Keratinocyte (primary cell): ENCODE measurements at regions not wholly inside any gene's neighbourhood (a gene's known extent, or its start where the extent isn't known, plus 50 kb on each side); places are given as distances from the start of the nearest gene placed in this dataset.

Source experiments
- DNase-seq: peaks from one replicate; pipeline ENCODE4 v3.0.0-alpha.2; 2011; ENCODE audit warnings: low read depth, missing footprints, low spot score
- FAIRE-seq: peaks from 2 replicates; lab custom pipeline; 2011; peaks lifted over from hg19 to GRCh38; lab: Jason Lieb, UNC
- H2AFZ ChIP-seq: 2 replicates; pipeline ENCODE4 v1.6.0; 2012; ENCODE audit warnings: low read length, control low read depth, inconsistent platforms; ENCODE audit not compliant: control insufficient read depth
- H3K27ac ChIP-seq: 2 replicates; pipeline ENCODE4 v1.5.1; 2011; ENCODE audit warnings: low read length; ENCODE audit not compliant: control insufficient read depth, insufficient read depth
- H3K27me3 ChIP-seq: 3 replicates; pipeline ENCODE4 v1.6.0; 2011; ENCODE audit warnings: low read length; ENCODE audit not compliant: control insufficient read depth, insufficient read depth; ENCODE audit errors: extremely low read depth
- H3K36me3 ChIP-seq, 2 experiments: 2 replicates in 1 of 2; 3 replicates in 1 of 2; pipeline ENCODE4 v1.5.1; 2011; ENCODE audit warnings: low read length in 2 of 2, mild to moderate bottlenecking in 1 of 2; ENCODE audit not compliant: control insufficient read depth in 2 of 2, insufficient read depth in 2 of 2; ENCODE audit errors: extremely low read depth in 1 of 2
- H3K4me1 ChIP-seq: 3 replicates; pipeline ENCODE4 v1.5.1; 2011; ENCODE audit warnings: low read length; ENCODE audit not compliant: control insufficient read depth, insufficient read depth; ENCODE audit errors: extremely low read depth
- H3K4me2 ChIP-seq: 3 replicates; pipeline ENCODE4 v1.6.0; 2011; ENCODE audit warnings: low read depth, low read length; ENCODE audit not compliant: control insufficient read depth, insufficient read depth; ENCODE audit errors: extremely low read depth
- H3K4me3 ChIP-seq, 3 experiments: fragments of 200-600 bp in 1 of 3; sonication (generic) in 1 of 3; 2 replicates in 2 of 3; 3 replicates in 1 of 3; pipeline ENCODE4 v1.5.1; 2011 to 2016; ENCODE audit warnings: low read length in 3 of 3, mild to moderate bottlenecking in 3 of 3, control low read depth in 2 of 3, inconsistent platforms in 1 of 3, low read depth in 1 of 3, mixed read lengths in 1 of 3, mixed run types in 1 of 3, moderate library complexity in 1 of 3; ENCODE audit not compliant: control insufficient read depth in 2 of 3, insufficient read depth in 2 of 3; ENCODE audit errors: extremely low read depth in 1 of 3
- H3K79me2 ChIP-seq: 2 replicates; pipeline ENCODE4 v1.6.0; 2012; ENCODE audit warnings: low read length; ENCODE audit not compliant: control insufficient read depth, insufficient read depth
- H3K9ac ChIP-seq: 3 replicates; pipeline ENCODE4 v1.6.0; 2011; ENCODE audit warnings: low read length; ENCODE audit not compliant: control insufficient read depth, insufficient read depth; ENCODE audit errors: extremely low read depth
- H3K9me1 ChIP-seq: 3 replicates; pipeline ENCODE4 v1.6.0; 2011; ENCODE audit warnings: low read length; ENCODE audit not compliant: control insufficient read depth, insufficient read depth; ENCODE audit errors: extremely low read depth
- H3K9me3 ChIP-seq: 2 replicates; pipeline ENCODE4 v1.5.1; 2012; ENCODE audit warnings: low read depth, low read length; ENCODE audit not compliant: control insufficient read depth
- H4K20me1 ChIP-seq: 3 replicates; pipeline ENCODE4 v1.6.0; 2011; ENCODE audit warnings: low read length; ENCODE audit not compliant: control insufficient read depth, insufficient read depth; ENCODE audit errors: extremely low read depth
- CTCF ChIP-seq, 3 experiments: IDR thresholded peaks in 1 of 3; conservative IDR thresholded peaks in 1 of 3; optimal IDR thresholded peaks in 1 of 3; 2 replicates in 2 of 3; 3 replicates in 1 of 3; pipeline versions ENCODE3 to v1.5.1; 2011; ENCODE audit warnings: low read length in 3 of 3, mild to moderate bottlenecking in 3 of 3, moderate library complexity in 2 of 3, control low read depth in 1 of 3, inconsistent platforms in 1 of 3; ENCODE audit not compliant: insufficient read depth in 2 of 3; ENCODE audit errors: extremely low read depth in 1 of 3
- EZH2 ChIP-seq: IDR thresholded peaks from one replicate; pipeline ENCODE4 v1.6.1; 2012; ENCODE audit warnings: inconsistent platforms, mild to moderate bottlenecking, low read length, moderate library complexity
- dilution Hi-C: fragments of 300-500 bp; cut with MboI; formaldehyde crosslinking; loops from one replicate; pipeline ENCODE4 v1.7.0; 2020; ENCODE audit warnings: low sequenced_read_pairs; ENCODE audit not compliant: extremely low pct_ligation_motif_present

- no peak for FAIRE-seq
- TF ChIP-seq CTCF (optimal IDR thresholded peaks at IDR 0.05 in 1 of 3, IDR thresholded peaks at IDR 0.05 in 1 of 3, conservative IDR thresholded peaks at IDR 0.05 in 1 of 3; ENCODE audit: extremely low read depth in 1 of 3, insufficient read depth in 2 of 3, low read length in 3 of 3) (no peak), EZH2 (no peak)
- no peak for DNase-seq
- no peaks in the 10 kb centered on the region for H4K20me1 ChIP-seq
- no peaks in the 10 kb centered on the region for H3K36me3 ChIP-seq
- no peak overlapping the region for H2AFZ ChIP-seq
- H3K4me2 ChIP-seq: no peak overlapping the region
- H3K79me2 ChIP-seq: no peaks in the 10 kb centered on the region
- no peak overlapping the region for H3K9ac ChIP-seq
- no peaks in the 10 kb centered on the region for H3K9me1 ChIP-seq
- no peak overlapping the region for H3K4me3 ChIP-seq
- dilution Hi-C loops: no loop called here
- H3K4me1 ChIP-seq: no peaks in the 10 kb centered on the region
- no peaks in the 10 kb centered on the region for H3K27me3 ChIP-seq
- H3K27ac ChIP-seq: no peak overlapping the region
- H3K9me3 ChIP-seq: no peaks in the 10 kb centered on the region
Measured at GRCh38 chr4:19254486-19254885, 997.2 kb upstream of the SLIT2 start.

- Histone ChIP-seq H3K9me1 (no peaks in the 10 kb centered on the region), H3K9me3 (no peaks in the 10 kb centered on the region), H3K4me2 (no peak overlapping the region), H2AFZ (no peak overlapping the region), H3K79me2 (no peaks in the 10 kb centered on the region), H3K36me3 (no peaks in the 10 kb centered on the region), H3K9ac (no peak overlapping the region), H3K27ac (no peak overlapping the region), H3K4me1 (no peaks in the 10 kb centered on the region), H3K4me3 (no peak overlapping the region), H3K27me3 (no peaks in the 10 kb centered on the region), H4K20me1 (no peaks in the 10 kb centered on the region)
- TF ChIP-seq CTCF (optimal IDR thresholded peaks at IDR 0.05 in 1 of 3, IDR thresholded peaks at IDR 0.05 in 1 of 3, conservative IDR thresholded peaks at IDR 0.05 in 1 of 3; ENCODE audit: extremely low read depth in 1 of 3, insufficient read depth in 2 of 3, low read length in 3 of 3): no peak
- no peak for TF ChIP-seq EZH2
- DNase-seq (no peak), FAIRE-seq (no peak)
- dilution Hi-C loops: no loop called here
Measured at GRCh38 chr4:19248023-19248422, 1003.7 kb upstream of the SLIT2 start.
